ENCODE measurements at regions not wholly inside any gene's neighbourhood (a gene's known extent, or its start where the extent isn't known, plus 50 kb on each side); places are given as distances from the start of the nearest gene placed in this dataset.

GRCh38 chrX:20382082-20382481 is 115.4 kb upstream of the RPS6KA3 start:
- DNase-seq (ENCODE audit: low read depth): no peak

GRCh38 chrX:20378233-20378920 is 111.7 kb upstream of the RPS6KA3 start:
- peak; percentile 62 for DNase-seq (ENCODE audit: low read depth)

- DNase-seq (ENCODE audit: low read depth): peak; percentile 29
Observed at GRCh38 chrX:20374900-20375438, 108.3 kb upstream of the RPS6KA3 start.

GRCh38 chrX:20374450-20374849 is 107.7 kb upstream of the RPS6KA3 start:
- no peak for DNase-seq (ENCODE audit: low read depth)

- no peak for DNase-seq (ENCODE audit: low read depth)
Observed at GRCh38 chrX:20373063-20373462, 106.4 kb upstream of the RPS6KA3 start.

GRCh38 chrX:20372533-20372932 is 105.8 kb upstream of the RPS6KA3 start:
- DNase-seq (ENCODE audit: low read depth): peak; percentile 56

- no peak for DNase-seq (ENCODE audit: low read depth)
Observed at GRCh38 chrX:20369468-20369867, 102.8 kb upstream of the RPS6KA3 start.

GRCh38 chrX:20364238-20364637 is 97.5 kb upstream of the RPS6KA3 start:
- DNase-seq (ENCODE audit: low read depth): no peak

GRCh38 chrX:20363275-20363674 is 96.6 kb upstream of the RPS6KA3 start:
- DNase-seq (ENCODE audit: low read depth): no peak

- DNase-seq (ENCODE audit: low read depth): peak; percentile 73
Observed at GRCh38 chrX:20362268-20363267, 95.9 kb upstream of the RPS6KA3 start.

- peak; percentile 63 for DNase-seq (ENCODE audit: low read depth)
Observed at GRCh38 chrX:20361890-20362262, 95.2 kb upstream of the RPS6KA3 start.

- peak; percentile 11 for DNase-seq (ENCODE audit: low read depth)
Observed at GRCh38 chrX:20361081-20361889, 94.6 kb upstream of the RPS6KA3 start.

- DNase-seq (ENCODE audit: low read depth): no peak
Observed at GRCh38 chrX:20355187-20355586, 88.5 kb upstream of the RPS6KA3 start.

GRCh38 chrX:20354505-20354904 is 87.8 kb upstream of the RPS6KA3 start:
- no peak for DNase-seq (ENCODE audit: low read depth)

- no peak for DNase-seq (ENCODE audit: low read depth)
Observed at GRCh38 chrX:20352935-20353336, 86.2 kb upstream of the RPS6KA3 start.

- no peak for DNase-seq (ENCODE audit: low read depth)
Observed at GRCh38 chrX:20352504-20352903, 85.8 kb upstream of the RPS6KA3 start.

GRCh38 chrX:20350596-20350995 is 83.9 kb upstream of the RPS6KA3 start:
- no peak for DNase-seq (ENCODE audit: low read depth)

- DNase-seq (ENCODE audit: low read depth): no peak
Observed at GRCh38 chrX:20348139-20348538, 81.4 kb upstream of the RPS6KA3 start.

- no peak for DNase-seq (ENCODE audit: low read depth)
Observed at GRCh38 chrX:20347481-20347880, 80.8 kb upstream of the RPS6KA3 start.

GRCh38 chrX:20333672-20334071 is 67.0 kb upstream of the RPS6KA3 start:
- DNase-seq (ENCODE audit: low read depth): no peak

GRCh38 chrX:20330545-20330944 is 63.8 kb upstream of the RPS6KA3 start:
- DNase-seq (ENCODE audit: low read depth): no peak

GRCh38 chrX:20329435-20329834 is 62.7 kb upstream of the RPS6KA3 start:
- no peak for DNase-seq (ENCODE audit: low read depth)

All from Daoy (cell line).